ENCODE measurements at regions not wholly inside any gene's neighbourhood (a gene's known extent, or its start where the extent isn't known, plus 50 kb on each side); places are given as distances from the start of the nearest gene placed in this dataset.

DNA sequence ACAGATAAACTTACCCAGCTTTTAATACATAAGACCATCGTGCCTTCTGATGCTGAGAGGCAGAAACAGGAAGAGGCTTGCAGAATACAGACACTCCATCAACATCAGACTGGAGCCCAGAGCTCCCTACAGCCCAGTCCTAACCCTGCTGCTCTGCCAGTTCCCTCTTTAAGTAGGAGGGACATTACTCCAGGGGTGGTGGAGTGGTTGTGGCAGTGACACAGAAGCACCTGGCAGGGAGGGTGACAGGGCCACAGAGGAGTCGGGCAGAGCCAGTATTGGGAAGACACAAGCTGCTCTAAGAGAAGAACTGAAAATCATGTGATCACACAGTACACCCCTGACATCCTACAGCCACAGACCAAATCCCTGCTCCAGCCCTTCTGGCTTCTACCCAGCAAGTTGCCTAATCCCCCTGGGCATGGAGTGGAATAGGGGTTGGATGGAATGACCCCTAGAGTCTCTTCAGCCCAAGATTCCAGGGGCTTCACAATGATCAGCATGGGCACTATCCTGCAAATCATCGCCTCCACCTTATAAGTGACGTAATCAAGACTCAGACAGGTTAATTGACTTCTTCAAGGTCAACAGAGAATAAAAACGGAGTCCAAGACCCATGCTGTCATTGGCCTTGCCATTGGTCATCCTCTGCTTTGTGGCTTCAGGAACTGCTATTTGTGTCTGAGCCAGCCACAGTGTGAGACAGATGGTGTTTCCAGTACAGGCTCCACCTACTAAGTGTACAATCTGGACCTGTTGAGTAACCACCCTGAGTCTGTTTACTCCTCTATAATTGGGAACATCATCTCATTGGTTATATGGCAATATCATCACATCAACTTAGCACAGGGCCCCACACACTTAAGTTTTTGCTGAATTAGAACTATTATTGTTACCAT, 61.1 kb upstream of the ZMIZ1 start:
- Mint-ChIP-seq H3K27me3 (ENCODE audit: unreplicated experiment) (peaks cover 57% of the 10 kb centered on the region), H3K9me3 (ENCODE audit: low read depth, unreplicated experiment) (no peaks in the 10 kb centered on the region), H3K4me1 (ENCODE audit: low read depth, unreplicated experiment) (no peaks in the 10 kb centered on the region), H3K4me3 (ENCODE audit: low read depth, unreplicated experiment) (no peak overlapping the region), H3K27ac (ENCODE audit: unreplicated experiment) (no peak overlapping the region), H3K36me3 (ENCODE audit: insufficient read depth, unreplicated experiment) (no peaks in the 10 kb centered on the region)
- TF ChIP-seq CTCF (IDR thresholded peaks at IDR 0.05; ENCODE audit: unreplicated experiment), result no peak
- intact Hi-C loops (cut with micrococcal nuclease; ENCODE audit: unreplicated experiment), result no loop called here
- CTCF ChIA-PET, result interaction anchor here (0.8 to 1.7 kb wide), 2 partner anchors 34 to 44 kb away, joined by 4 to 6 read pairs; no protein-coding TSS in a partner anchor
- no peak for DNase-seq
- BruUV-seq (replicated peaks), result no TSS peak

DNA sequence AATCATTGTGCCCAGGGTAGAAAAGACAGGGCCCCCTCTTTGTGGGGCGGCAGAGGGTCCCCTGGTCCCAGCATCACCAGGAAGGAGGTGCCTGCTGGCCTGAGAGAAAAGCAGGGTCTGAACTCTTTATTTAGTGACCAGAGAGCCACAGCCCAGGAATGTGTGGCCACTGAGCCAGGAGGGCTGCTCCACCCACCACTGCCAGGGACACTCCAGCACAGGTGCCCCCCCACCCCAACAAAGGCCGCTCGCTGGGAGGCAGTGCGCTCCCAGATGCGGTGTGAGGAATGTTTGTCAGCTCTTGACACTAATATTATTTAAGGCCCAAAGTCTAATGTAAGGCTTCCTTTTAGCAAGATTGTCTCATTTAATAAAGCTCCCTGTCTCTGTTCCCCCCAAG, 59.6 kb upstream of the ZMIZ1 start:
- intact Hi-C loops (cut with micrococcal nuclease; ENCODE audit: unreplicated experiment), result no loop called here
- H3K27ac Mint-ChIP-seq (ENCODE audit: unreplicated experiment), result no peak overlapping the region
- BruUV-seq (replicated peaks), result no TSS peak
- H3K27me3 Mint-ChIP-seq (ENCODE audit: unreplicated experiment), result peaks cover 60% of the 10 kb centered on the region
- DNase-seq, result no peak
- TF ChIP-seq CTCF (IDR thresholded peaks at IDR 0.05; ENCODE audit: unreplicated experiment), result no peak
- H3K36me3 Mint-ChIP-seq (ENCODE audit: insufficient read depth, unreplicated experiment), result no peaks in the 10 kb centered on the region
- H3K9me3 Mint-ChIP-seq (ENCODE audit: low read depth, unreplicated experiment), result no peaks in the 10 kb centered on the region
- no peaks in the 10 kb centered on the region for H3K4me1 Mint-ChIP-seq (ENCODE audit: low read depth, unreplicated experiment)
- H3K4me3 Mint-ChIP-seq (ENCODE audit: low read depth, unreplicated experiment), result no peak overlapping the region
- CTCF ChIA-PET, result no interaction called here

- no peak overlapping the region for H3K4me3 Mint-ChIP-seq (ENCODE audit: low read depth, unreplicated experiment)
- no peaks in the 10 kb centered on the region for H3K9me3 Mint-ChIP-seq (ENCODE audit: low read depth, unreplicated experiment)
- H3K27ac Mint-ChIP-seq (ENCODE audit: unreplicated experiment), result no peak overlapping the region
- no peaks in the 10 kb centered on the region for H3K4me1 Mint-ChIP-seq (ENCODE audit: low read depth, unreplicated experiment)
- TF ChIP-seq CTCF (IDR thresholded peaks at IDR 0.05; ENCODE audit: unreplicated experiment), result no peak
- no peak for DNase-seq
- CTCF ChIA-PET, result no interaction called here
- no TSS peak for BruUV-seq (replicated peaks)
- intact Hi-C loops (cut with micrococcal nuclease; ENCODE audit: unreplicated experiment), result no loop called here
- no peaks in the 10 kb centered on the region for H3K36me3 Mint-ChIP-seq (ENCODE audit: insufficient read depth, unreplicated experiment)
- peaks cover 59% of the 10 kb centered on the region for H3K27me3 Mint-ChIP-seq (ENCODE audit: unreplicated experiment)
These were observed 56.2 kb upstream of the ZMIZ1 start for GRCh38 chr10:79012567-79012966.

GRCh38 chr10:79013406-79013987, 55.3 kb upstream of the ZMIZ1 start:
- Mint-ChIP-seq H3K4me3 (ENCODE audit: low read depth, unreplicated experiment) (no peak overlapping the region), H3K27ac (ENCODE audit: unreplicated experiment) (no peak overlapping the region), H3K4me1 (ENCODE audit: low read depth, unreplicated experiment) (no peaks in the 10 kb centered on the region), H3K9me3 (ENCODE audit: low read depth, unreplicated experiment) (no peaks in the 10 kb centered on the region), H3K36me3 (ENCODE audit: insufficient read depth, unreplicated experiment) (no peaks in the 10 kb centered on the region), H3K27me3 (ENCODE audit: unreplicated experiment) (peaks cover 52% of the 10 kb centered on the region)
- DNase-seq, result no peak
- BruUV-seq (replicated peaks), result no TSS peak
- intact Hi-C loops (cut with micrococcal nuclease; ENCODE audit: unreplicated experiment), result no loop called here
- CTCF ChIA-PET, result no interaction called here
- no peak for TF ChIP-seq CTCF (IDR thresholded peaks at IDR 0.05; ENCODE audit: unreplicated experiment)
